Fibroblast of mammary gland (primary cell): ENCODE measurements at regions not wholly inside any gene's neighbourhood (a gene's known extent, or its start where the extent isn't known, plus 50 kb on each side); places are given as distances from the start of the nearest gene placed in this dataset.
A peak's percentile ranks its signal among the peaks of the same experiment; 100 is the strongest.
"Not testable (repeated sequence)": the region's sequence is repeated elsewhere in the genome, so short reads cannot be mapped to it uniquely, and the experiment has no call there.

Source experiments
- DNase-seq: peaks from one replicate; pipeline ENCODE4 v3.0.0-alpha.2; 2010; ENCODE audit warnings: low read depth
- H3K4me3 ChIP-seq: 2 replicates; pipeline ENCODE4 v1.5.1; 2011; ENCODE audit warnings: low read depth, mild to moderate bottlenecking, low read length, moderate library complexity; ENCODE audit not compliant: control insufficient read depth
- TF ChIP-seq, protein P1 (sequence below): conservative IDR thresholded peaks from 2 replicates; pipeline ENCODE4 v1.5.1; 2011; ENCODE audit warnings: low read depth, low read length, inconsistent platforms; ENCODE audit not compliant: control insufficient read depth, insufficient read depth

DNA sequence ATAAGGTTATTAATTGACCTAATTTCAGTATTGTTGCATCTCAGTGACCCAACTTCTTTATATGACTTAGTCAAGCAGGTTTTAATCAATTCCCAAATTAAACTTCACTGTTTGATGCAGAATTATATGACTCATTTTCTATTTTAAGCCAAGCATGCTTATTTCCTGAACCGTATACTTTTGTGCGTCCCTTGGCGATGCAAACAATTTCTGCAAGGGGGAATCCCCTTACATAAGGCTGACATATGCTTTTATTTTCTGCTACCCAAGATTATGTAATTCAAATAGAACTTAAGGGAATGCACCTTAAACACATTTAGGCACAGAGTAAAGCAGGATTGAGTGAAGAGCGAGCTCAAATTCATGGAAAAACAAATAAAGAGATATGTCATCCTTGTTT is 303.9 kb downstream of the PDCD6IP start:
- no peak overlapping the region for H3K4me3 ChIP-seq
- TF ChIP-seq, protein P1, sequence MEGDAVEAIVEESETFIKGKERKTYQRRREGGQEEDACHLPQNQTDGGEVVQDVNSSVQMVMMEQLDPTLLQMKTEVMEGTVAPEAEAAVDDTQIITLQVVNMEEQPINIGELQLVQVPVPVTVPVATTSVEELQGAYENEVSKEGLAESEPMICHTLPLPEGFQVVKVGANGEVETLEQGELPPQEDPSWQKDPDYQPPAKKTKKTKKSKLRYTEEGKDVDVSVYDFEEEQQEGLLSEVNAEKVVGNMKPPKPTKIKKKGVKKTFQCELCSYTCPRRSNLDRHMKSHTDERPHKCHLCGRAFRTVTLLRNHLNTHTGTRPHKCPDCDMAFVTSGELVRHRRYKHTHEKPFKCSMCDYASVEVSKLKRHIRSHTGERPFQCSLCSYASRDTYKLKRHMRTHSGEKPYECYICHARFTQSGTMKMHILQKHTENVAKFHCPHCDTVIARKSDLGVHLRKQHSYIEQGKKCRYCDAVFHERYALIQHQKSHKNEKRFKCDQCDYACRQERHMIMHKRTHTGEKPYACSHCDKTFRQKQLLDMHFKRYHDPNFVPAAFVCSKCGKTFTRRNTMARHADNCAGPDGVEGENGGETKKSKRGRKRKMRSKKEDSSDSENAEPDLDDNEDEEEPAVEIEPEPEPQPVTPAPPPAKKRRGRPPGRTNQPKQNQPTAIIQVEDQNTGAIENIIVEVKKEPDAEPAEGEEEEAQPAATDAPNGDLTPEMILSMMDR: no peak
- DNase-seq: no peak

DNA sequence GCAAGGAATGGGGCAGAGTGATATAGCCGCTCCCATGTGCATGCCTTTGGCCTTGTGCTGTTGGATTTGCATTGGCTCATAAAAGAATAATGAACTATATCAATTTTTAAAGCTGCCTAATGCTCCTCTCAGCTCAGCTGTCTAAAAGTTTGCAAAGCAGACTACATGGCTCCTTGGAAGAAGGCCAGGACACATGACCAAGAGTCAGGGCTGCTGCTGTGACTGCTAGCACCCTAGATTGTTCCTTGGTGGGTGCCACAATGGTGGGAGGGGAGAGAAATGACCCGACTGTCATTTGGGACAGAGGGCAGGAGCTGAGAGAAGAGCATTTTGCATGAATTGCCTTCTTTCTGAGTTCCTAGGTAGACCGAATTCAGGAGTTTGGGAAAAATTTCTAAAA is 307.9 kb downstream of the PDCD6IP start:
- TF ChIP-seq, protein P1: no peak

DNA sequence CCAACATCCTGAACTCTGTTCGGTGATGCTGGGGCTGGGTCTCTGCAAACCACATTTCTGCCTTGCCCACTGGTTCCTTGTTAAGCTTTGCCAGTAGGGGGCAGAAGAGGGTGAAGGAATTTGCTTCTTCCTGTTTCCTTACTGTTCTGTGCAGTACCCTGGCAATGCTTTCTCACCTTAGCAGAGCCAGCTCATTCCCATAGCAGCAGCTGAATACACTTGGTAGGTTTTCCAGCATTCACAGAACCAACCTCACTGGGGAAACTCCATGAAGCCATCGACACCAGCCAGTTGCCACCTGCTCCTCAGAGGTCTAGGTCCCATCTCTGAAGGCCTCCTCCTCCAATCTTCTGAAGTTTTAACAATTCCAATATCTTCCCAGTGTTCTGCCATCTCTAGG is 308.4 kb downstream of the PDCD6IP start:
- no peak overlapping the region for H3K4me3 ChIP-seq
- TF ChIP-seq, protein P1: peak; percentile 40
- no peak for DNase-seq

More for the DNA sequence above, 307.9 kb downstream of the PDCD6IP start:
- H3K4me3 ChIP-seq: no peak overlapping the region
- no peak for DNase-seq

DNA sequence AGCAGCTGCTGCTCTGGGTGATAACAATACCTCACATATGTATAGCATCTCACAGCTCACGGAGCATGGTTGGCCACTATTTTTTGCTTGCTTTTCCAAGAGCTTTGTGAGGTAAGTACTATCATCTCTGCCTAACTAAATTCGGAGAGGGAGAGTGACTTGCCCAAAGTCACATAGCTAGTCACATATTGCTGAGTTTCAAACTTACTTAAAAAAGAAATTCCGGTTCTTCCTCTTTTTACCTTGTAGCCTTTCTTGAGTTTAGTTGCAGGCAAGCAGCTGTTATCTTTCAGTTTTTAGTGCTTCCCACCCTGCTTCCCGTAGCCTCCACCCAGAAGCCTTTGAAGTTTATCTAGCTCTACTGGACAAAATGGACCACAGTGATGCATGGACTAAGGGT is 309.2 kb downstream of the PDCD6IP start:
- TF ChIP-seq, protein P1: no peak
- DNase-seq: no peak

DNA sequence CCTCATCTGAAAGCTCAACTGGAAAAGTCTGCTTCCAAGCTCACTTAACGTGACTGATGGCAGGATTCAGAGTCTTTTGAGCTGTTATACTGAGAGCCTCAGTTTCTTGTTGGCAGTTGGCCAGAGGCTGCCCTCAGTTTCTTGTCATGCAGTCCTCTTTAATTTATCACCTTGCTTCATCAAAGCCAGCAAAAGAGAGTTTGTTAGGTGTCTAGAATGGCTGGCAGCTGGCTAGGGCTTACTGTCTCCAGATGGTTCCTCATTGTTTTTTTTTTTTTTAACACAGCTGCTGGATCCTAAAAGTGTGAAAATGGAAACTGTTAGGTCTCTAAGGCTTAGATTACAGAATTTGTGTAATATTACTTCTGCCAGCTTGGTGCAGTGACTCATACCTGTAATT is 310.6 kb downstream of the PDCD6IP start:
- TF ChIP-seq, protein P1: no peak
- no peak overlapping the region for H3K4me3 ChIP-seq
- DNase-seq: no peak

More for the DNA sequence above, 309.2 kb downstream of the PDCD6IP start:
- H3K4me3 ChIP-seq: no peak overlapping the region

DNA sequence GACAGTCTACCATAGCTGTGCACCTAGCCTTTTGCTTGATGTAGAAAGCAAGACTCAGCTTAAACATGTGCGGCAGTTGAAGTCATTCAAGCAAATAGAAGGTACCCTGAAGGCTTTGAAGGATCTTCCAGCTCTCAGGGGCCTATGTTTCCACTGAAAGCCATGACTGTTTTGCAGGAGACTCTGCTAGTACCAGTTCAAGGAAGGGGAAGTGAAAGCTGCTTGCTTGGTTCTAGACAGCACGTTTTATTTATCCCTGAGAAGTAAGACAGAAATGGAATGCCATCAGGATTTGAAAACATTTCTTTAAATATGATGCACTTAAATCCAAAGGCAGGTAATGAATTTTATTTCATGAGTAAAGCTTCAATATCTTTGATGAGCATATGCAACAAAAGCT is 311.4 kb downstream of the PDCD6IP start:
- TF ChIP-seq, protein P1: no peak
- DNase-seq: no peak
- no peak overlapping the region for H3K4me3 ChIP-seq

DNA sequence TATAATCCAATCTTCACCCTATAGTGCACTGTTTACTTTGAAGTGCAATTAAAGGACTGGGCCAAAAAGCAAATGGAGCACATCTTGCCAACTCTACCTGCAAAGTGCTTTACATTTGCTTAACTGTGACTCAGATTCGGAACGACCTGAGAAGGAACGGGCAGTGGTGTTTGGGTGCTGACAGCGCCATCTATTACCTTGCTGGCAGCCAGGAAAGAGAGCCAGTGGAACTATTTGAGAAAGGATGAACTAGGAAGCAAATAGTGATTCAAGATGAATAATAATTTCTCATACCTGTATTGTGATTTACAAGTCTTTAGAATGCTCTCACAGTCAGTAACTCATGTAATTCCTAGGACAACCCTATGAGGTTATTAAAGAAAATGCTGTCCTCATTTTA is 312.9 kb downstream of the PDCD6IP start:
- DNase-seq: no peak
- TF ChIP-seq, protein P1: no peak

DNA sequence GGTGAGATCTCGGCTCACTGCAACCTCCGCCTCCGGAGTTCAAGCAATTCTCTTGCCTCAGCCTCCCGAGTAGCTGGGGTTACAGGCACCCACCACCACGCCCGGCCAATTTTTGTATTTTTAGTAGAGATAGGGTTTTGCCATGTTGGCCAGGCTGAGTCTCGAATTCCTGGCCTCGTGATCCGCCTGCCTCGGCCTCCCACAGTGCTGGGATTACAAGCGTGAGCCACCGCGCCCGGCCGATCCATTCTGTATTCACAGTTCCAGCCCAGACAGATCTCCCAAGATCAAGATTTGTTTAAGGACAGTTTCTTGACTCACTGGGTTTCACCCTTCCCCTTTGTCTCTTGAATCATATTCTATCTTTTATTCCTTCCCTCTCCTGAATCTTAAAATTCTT is 313.8 kb downstream of the PDCD6IP start:
- H3K4me3 ChIP-seq, DNase-seq: not testable (repeated sequence)

More for the DNA sequence above, 312.9 kb downstream of the PDCD6IP start:
- no peak overlapping the region for H3K4me3 ChIP-seq
